Suprapubic skin (tissue), 4 donors: ENCODE measurements at regions not wholly inside any gene's neighbourhood (a gene's known extent, or its start where the extent isn't known, plus 50 kb on each side); places are given as distances from the start of the nearest gene placed in this dataset.

ENCODE experiments used
- DNase-seq, 2 donors: peaks; one replicate each; pipeline ENCODE4 v3.0.0-alpha.2; 2019; ENCODE audit warnings: low spot score in 2 of 2
- H3K27ac ChIP-seq: fragments of 200-600 bp; sonication (generic); one replicate; pipeline ENCODE4 v1.5.1; 2019
- H3K27me3 ChIP-seq: fragments of 200-600 bp; sonication (generic); one replicate; pipeline ENCODE4 v1.5.1; 2019
- H3K36me3 ChIP-seq: fragments of 200-600 bp; sonication (generic); one replicate; pipeline ENCODE4 v1.5.1; 2019
- H3K4me1 ChIP-seq: fragments of 200-600 bp; sonication (generic); one replicate; pipeline ENCODE4 v1.5.1; 2019
- H3K4me3 ChIP-seq: fragments of 200-600 bp; sonication (generic); one replicate; pipeline ENCODE4 v1.5.1; 2019; ENCODE audit warnings: mild to moderate bottlenecking
- H3K9me3 ChIP-seq: fragments of 200-600 bp; sonication (generic); one replicate; pipeline ENCODE4 v1.5.1; 2019
- CTCF ChIP-seq, 2 donors: fragments of 200-600 bp in 1 of 2; fragments of 450-650 bp in 1 of 2; sonication (generic) in 1 of 2; IDR thresholded peaks; one replicate each; pipeline ENCODE4 v1.5.1; 2016 to 2019; ENCODE audit warnings: antibody characterized with exemption in 2 of 2, mild to moderate bottlenecking in 1 of 2, moderate library complexity in 1 of 2
- EP300 ChIP-seq: sonication (generic); formaldehyde crosslinking; IDR thresholded peaks from one replicate; pipeline ENCODE4 v1.6.1; 2017; ENCODE audit warnings: antibody characterized with exemption
- POLR2A ChIP-seq, 2 donors: fragments of 450-650 bp; IDR thresholded peaks; one replicate each; pipeline ENCODE4 v1.6.1; 2017; ENCODE audit warnings: antibody characterized with exemption in 2 of 2, mild to moderate bottlenecking in 2 of 2, moderate library complexity in 2 of 2
- POLR2AphosphoS5 ChIP-seq, 3 donors: sonication (generic); formaldehyde crosslinking; IDR thresholded peaks; one replicate each; pipeline ENCODE4 v1.6.1; 2017; ENCODE audit warnings: antibody characterized with exemption in 3 of 3
- WGBS: methylation state at CpG from one replicate; pipeline ENCODE4 v1.1.5; 2018; 5-methylcytosine and 5-hydroxymethylcytosine counted together

- DNase-seq = no peak
Observed at GRCh38 chr1:30034627-30035521, 688.5 kb downstream of the MATN1 start.

GRCh38 chr1:30034105-30034626 lies 689.2 kb downstream of the MATN1 start:
- Histone ChIP-seq H3K4me1 (peaks cover 3% of the 10 kb centered on the region), H3K27me3 (peaks cover 30% of the 10 kb centered on the region), H3K4me3 (no peak overlapping the region), H3K9me3 (no peaks in the 10 kb centered on the region), H3K36me3 (no peaks in the 10 kb centered on the region), H3K27ac (no peak overlapping the region)
- TF ChIP-seq POLR2A (IDR thresholded peaks at IDR 0.05) (no peak), POLR2AphosphoS5 (IDR thresholded peaks at IDR 0.05) (no peak), CTCF (IDR thresholded peaks at IDR 0.05) (no peak), EP300 (no peak)
- WGBS = 68% methylated on average over 9 of the region's 11 CpGs
- no peak for DNase-seq

More at GRCh38 chr1:30034627-30035521, 688.5 kb downstream of the MATN1 start:
- H3K27me3 ChIP-seq = peaks cover 25% of the 10 kb centered on the region
- WGBS = 39% methylated on average over 14 of the region's 24 CpGs
- H3K9me3 ChIP-seq = no peaks in the 10 kb centered on the region
- H3K27ac ChIP-seq = no peak overlapping the region
- H3K36me3 ChIP-seq = no peaks in the 10 kb centered on the region
- H3K4me3 ChIP-seq = no peak overlapping the region
- H3K4me1 ChIP-seq = peaks cover 3% of the 10 kb centered on the region
- TF ChIP-seq POLR2A (IDR thresholded peaks at IDR 0.05) (no peak), EP300 (no peak), CTCF (IDR thresholded peaks at IDR 0.05) (no peak), POLR2AphosphoS5 (IDR thresholded peaks at IDR 0.05) (no peak)

- no peaks in the 10 kb centered on the region for H3K9me3 ChIP-seq
- peaks cover 30% of the 10 kb centered on the region for H3K27me3 ChIP-seq
- peaks cover 3% of the 10 kb centered on the region for H3K4me1 ChIP-seq
- no peak overlapping the region for H3K27ac ChIP-seq
- no peak for TF ChIP-seq POLR2AphosphoS5 (IDR thresholded peaks at IDR 0.05)
- no peak for TF ChIP-seq POLR2A (IDR thresholded peaks at IDR 0.05)
- TF ChIP-seq CTCF (IDR thresholded peaks at IDR 0.05) = no peak
- no peak for TF ChIP-seq EP300
- no peaks in the 10 kb centered on the region for H3K36me3 ChIP-seq
- no peak overlapping the region for H3K4me3 ChIP-seq
- no peak for DNase-seq
- 88% methylated on average over 8 of the region's 8 CpGs for WGBS
Observed at GRCh38 chr1:30033256-30034104, 689.9 kb downstream of the MATN1 start.

GRCh38 chr1:30032302-30032701 lies 691.1 kb downstream of the MATN1 start:
- Histone ChIP-seq H3K9me3 (no peaks in the 10 kb centered on the region), H3K4me1 (peaks cover 3% of the 10 kb centered on the region), H3K27me3 (peaks cover 37% of the 10 kb centered on the region), H3K36me3 (no peaks in the 10 kb centered on the region), H3K27ac (no peak overlapping the region), H3K4me3 (no peak overlapping the region)
- TF ChIP-seq POLR2AphosphoS5 (IDR thresholded peaks at IDR 0.05) (no peak), EP300 (no peak), POLR2A (IDR thresholded peaks at IDR 0.05) (no peak), CTCF (IDR thresholded peaks at IDR 0.05) (no peak)
- WGBS = 90% methylated on average over 1 of the region's 1 CpG
- DNase-seq = no peak
